Omental fat pad (tissue), 3 donors: ENCODE measurements at regions not wholly inside any gene's neighbourhood (a gene's known extent, or its start where the extent isn't known, plus 50 kb on each side); places are given as distances from the start of the nearest gene placed in this dataset.

Experiments
- ATAC-seq: fragments of 150-250 bp; one replicate; pipeline ENCODE4 v1.9.1; 2016; ENCODE audit warnings: mild to moderate bottlenecking, moderate library complexity; ENCODE audit not compliant: low FRiP score
- DNase-seq: peaks from one replicate; pipeline ENCODE4 v3.0.0-alpha.2; 2019; ENCODE audit warnings: low spot score
- TF ChIP-seq, protein P1 (sequence below), 3 donors: fragments of 450-650 bp; IDR thresholded peaks; one replicate each; pipeline ENCODE4 v1.5.1; 2016 to 2017; ENCODE audit warnings: antibody characterized with exemption in 3 of 3, mild to moderate bottlenecking in 3 of 3, moderate library complexity in 2 of 3

DNA sequence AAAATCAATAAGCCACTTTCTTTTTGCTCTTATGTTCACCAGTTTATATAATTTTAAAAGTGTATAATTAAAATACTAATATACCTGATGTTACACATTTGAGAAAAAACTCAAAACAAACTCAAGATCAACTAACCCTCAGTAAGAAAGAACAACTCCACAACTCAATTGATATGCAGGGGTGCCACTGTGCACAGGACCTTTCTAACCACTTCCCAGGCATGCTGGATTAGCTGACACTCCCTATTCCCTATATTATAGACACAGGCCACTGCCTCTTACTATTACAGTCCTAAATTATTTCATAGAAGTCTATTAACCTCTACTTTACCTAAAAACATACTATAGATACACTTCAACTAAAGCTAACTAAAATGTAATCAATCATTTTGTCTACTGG is 191.7 kb upstream of the KRR1 start:
- ATAC-seq (no peak), DNase-seq (no peak)
- TF ChIP-seq, protein P1, sequence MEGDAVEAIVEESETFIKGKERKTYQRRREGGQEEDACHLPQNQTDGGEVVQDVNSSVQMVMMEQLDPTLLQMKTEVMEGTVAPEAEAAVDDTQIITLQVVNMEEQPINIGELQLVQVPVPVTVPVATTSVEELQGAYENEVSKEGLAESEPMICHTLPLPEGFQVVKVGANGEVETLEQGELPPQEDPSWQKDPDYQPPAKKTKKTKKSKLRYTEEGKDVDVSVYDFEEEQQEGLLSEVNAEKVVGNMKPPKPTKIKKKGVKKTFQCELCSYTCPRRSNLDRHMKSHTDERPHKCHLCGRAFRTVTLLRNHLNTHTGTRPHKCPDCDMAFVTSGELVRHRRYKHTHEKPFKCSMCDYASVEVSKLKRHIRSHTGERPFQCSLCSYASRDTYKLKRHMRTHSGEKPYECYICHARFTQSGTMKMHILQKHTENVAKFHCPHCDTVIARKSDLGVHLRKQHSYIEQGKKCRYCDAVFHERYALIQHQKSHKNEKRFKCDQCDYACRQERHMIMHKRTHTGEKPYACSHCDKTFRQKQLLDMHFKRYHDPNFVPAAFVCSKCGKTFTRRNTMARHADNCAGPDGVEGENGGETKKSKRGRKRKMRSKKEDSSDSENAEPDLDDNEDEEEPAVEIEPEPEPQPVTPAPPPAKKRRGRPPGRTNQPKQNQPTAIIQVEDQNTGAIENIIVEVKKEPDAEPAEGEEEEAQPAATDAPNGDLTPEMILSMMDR (IDR thresholded peaks at IDR 0.05), result no peak

DNA sequence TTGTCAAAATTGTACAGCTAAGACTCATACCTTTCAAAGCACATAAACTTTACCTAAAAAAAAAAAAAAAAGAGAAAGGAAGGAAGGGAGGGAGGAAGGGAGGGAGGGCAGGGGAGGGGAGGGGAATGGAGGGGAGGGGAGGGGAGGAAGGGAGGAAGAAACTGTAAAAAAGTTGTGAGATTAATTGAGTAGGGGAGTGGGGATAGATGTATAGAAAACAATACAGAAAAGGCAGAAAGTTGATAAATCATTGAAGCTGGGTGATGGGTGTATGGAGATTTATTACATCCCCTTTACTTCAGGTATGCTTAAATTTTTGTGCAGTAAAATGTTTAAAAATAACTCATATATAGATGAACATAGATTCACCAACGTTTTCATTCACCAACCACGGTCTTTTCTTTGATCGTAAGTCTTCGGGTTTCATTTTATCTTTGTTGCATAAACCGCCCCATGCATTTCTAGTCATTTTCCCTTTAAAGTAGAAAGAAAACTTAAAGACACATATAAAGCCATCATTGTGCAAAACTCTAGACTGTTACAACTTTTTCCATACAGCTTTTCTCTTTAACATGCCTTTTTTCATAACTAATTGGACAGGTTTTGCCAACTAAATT is 191.2 kb upstream of the KRR1 start:
- ATAC-seq, result no peak
- TF ChIP-seq, protein P1 (IDR thresholded peaks at IDR 0.05), result no peak
- no peak for DNase-seq

GRCh38 chr12:75701859-75702258 is 190.4 kb upstream of the KRR1 start:
- TF ChIP-seq, protein P1 (IDR thresholded peaks at IDR 0.05), result no peak
- DNase-seq, result no peak
- ATAC-seq, result no peak

- DNase-seq (no peak), ATAC-seq (no peak)
- TF ChIP-seq, protein P1 (IDR thresholded peaks at IDR 0.05), result no peak
Measured at GRCh38 chr12:75699728-75700496, 188.5 kb upstream of the KRR1 start.

GRCh38 chr12:75699251-75699650 is 187.8 kb upstream of the KRR1 start:
- no peak for DNase-seq
- TF ChIP-seq, protein P1 (IDR thresholded peaks at IDR 0.05), result no peak
- ATAC-seq, result no peak

- ATAC-seq (no peak), DNase-seq (no peak)
- TF ChIP-seq, protein P1 (IDR thresholded peaks at IDR 0.05), result no peak
Measured at GRCh38 chr12:75698052-75698451, 186.6 kb upstream of the KRR1 start.

- ATAC-seq, result no peak
- no peak for DNase-seq
- TF ChIP-seq, protein P1 (IDR thresholded peaks at IDR 0.05), result no peak
Measured at GRCh38 chr12:75695926-75696325, 184.5 kb upstream of the KRR1 start.
